Testis (tissue), 2 donors: ENCODE measurements at regions not wholly inside any gene's neighbourhood (a gene's known extent, or its start where the extent isn't known, plus 50 kb on each side); places are given as distances from the start of the nearest gene placed in this dataset.

ENCODE experiments used
- DNase-seq: peaks from one replicate; pipeline ENCODE4 v3.0.0-alpha.2; 2019
- H3K27ac ChIP-seq, 2 donors: fragments of 200-600 bp; sonication (generic); one replicate each; pipeline ENCODE4 v1.5.1; 2019
- H3K27me3 ChIP-seq: fragments of 200-600 bp; sonication (generic); one replicate; pipeline ENCODE4 v1.5.1; 2019
- H3K36me3 ChIP-seq: fragments of 200-600 bp; sonication (generic); one replicate; pipeline ENCODE4 v1.5.1; 2017; ENCODE audit warnings: low read depth; ENCODE audit errors: missing control alignments
- H3K4me1 ChIP-seq: fragments of 200-600 bp; sonication (generic); one replicate; pipeline ENCODE4 v1.5.1; 2019
- H3K4me3 ChIP-seq, 2 donors: fragments of 200-600 bp; sonication (generic); one replicate each; pipeline ENCODE4 v1.5.1; 2017 to 2019
- H3K9me3 ChIP-seq: fragments of 200-600 bp; sonication (generic); one replicate; pipeline ENCODE4 v1.5.1; 2017
- CTCF ChIP-seq, 3 experiments: fragments of 450-650 bp in 2 of 3; fragments of 200-600 bp in 1 of 3; sonication (generic) in 1 of 3; IDR thresholded peaks; one replicate each; pipeline ENCODE4 v1.5.1; 2016 to 2019; ENCODE audit warnings: antibody characterized with exemption in 3 of 3, mild to moderate bottlenecking in 2 of 3, moderate library complexity in 1 of 3
- POLR2A ChIP-seq: fragments of 450-650 bp; IDR thresholded peaks from one replicate; pipeline ENCODE4 v1.6.1; 2017; ENCODE audit warnings: antibody characterized with exemption, mild to moderate bottlenecking, moderate library complexity
- WGBS, 2 donors: methylation state at CpG; one replicate each; pipeline ENCODE4 v1.1.5; 2018; 5-methylcytosine and 5-hydroxymethylcytosine counted together
- intact Hi-C: fragments of 100-400 bp; cut with DNase I; formaldehyde crosslinking; loops from one replicate; pipeline ENCODE4 v1.15.1; 2023; ENCODE audit warnings: low total_unique reads

DNA sequence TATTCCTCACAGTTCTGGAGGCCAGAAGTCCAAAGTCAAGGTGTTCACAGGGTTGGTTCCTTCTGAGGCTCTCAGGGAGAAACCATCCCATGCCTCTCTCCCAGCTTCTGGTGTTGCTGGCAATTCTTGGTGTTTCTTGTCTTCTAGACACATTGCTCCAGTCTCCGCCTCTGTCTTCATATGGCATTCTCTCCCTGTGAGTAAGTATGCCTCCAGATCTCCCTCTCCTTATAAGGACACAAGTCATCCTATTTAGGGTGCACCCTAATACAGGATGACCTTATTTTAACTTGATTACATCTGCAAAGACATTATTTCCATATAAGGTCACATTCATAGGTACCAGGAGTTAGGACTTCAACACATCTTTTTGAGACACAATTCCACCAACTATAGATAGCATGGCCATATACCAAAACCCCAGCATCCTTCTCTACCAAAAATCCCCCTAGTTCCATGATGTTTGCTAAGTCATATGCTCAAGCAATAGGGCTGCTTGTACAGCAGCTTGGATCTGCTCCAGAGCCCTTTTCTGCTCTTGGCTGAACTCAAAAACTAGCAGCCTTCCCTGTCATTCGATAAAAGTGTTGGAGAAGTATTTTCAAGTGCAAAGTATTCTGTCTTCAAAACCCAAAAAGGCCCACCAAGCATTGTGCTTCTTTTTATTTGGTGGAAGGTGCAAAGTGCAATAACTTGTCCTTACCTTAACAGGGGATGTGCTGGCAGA, 79.2 kb upstream of the CMKLR1 start:
- DNase-seq, result no peak
- Histone ChIP-seq H3K9me3 (no peaks in the 10 kb centered on the region), H3K36me3 (no peaks in the 10 kb centered on the region), H3K4me1 (no peaks in the 10 kb centered on the region), H3K27me3 (no peaks in the 10 kb centered on the region), H3K27ac (no peak overlapping the region), H3K4me3 (no peak overlapping the region)
- 56 to 74% methylated on average over 2 of the region's 2 CpGs for WGBS, 2 donors
- TF ChIP-seq POLR2A, result no peak
- TF ChIP-seq CTCF (IDR thresholded peaks at IDR 0.05), result no peak
- intact Hi-C loops, result no loop called here

DNA sequence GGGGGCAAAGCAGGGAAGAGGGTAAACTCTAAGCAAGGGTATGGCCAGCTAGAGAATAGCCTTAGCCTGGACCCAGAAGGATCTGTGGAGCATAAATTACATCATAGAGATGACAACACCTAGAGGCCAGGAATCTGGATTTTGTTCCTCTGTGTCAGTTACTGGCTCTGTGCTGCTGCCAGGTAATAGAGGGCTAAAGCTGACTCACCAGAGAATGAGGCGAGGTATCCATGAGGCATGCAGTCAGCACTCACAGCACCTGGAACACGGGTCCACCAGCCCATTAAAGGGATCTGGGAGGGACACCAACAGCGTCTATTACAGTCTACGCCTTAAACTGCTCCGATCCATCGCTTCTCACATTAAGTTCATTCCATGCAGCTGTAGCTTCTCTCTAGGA, 74.9 kb upstream of the CMKLR1 start:
- intact Hi-C loops, result no loop called here
- H3K4me1 ChIP-seq, result no peaks in the 10 kb centered on the region
- no peaks in the 10 kb centered on the region for H3K27me3 ChIP-seq
- H3K36me3 ChIP-seq, result no peaks in the 10 kb centered on the region
- no peak overlapping the region for H3K27ac ChIP-seq
- TF ChIP-seq CTCF (IDR thresholded peaks at IDR 0.05) (no peak), POLR2A (no peak)
- no peak overlapping the region for H3K4me3 ChIP-seq
- 82 to 96% methylated on average over 5 to 6 of the region's 6 CpGs for WGBS, 2 donors
- DNase-seq, result no peak
- H3K9me3 ChIP-seq, result no peaks in the 10 kb centered on the region

- WGBS, 2 donors, result 88 to 90% methylated on average over 3 of the region's 3 CpGs
- TF ChIP-seq CTCF (IDR thresholded peaks at IDR 0.05) (no peak), POLR2A (no peak)
- Histone ChIP-seq H3K36me3 (no peaks in the 10 kb centered on the region), H3K4me3 (no peak overlapping the region), H3K27ac (no peak overlapping the region), H3K27me3 (no peaks in the 10 kb centered on the region), H3K9me3 (no peaks in the 10 kb centered on the region), H3K4me1 (no peaks in the 10 kb centered on the region)
- intact Hi-C loops, result no loop called here
- DNase-seq, result no peak
Observed at GRCh38 chr12:108410689-108411088, 71.6 kb upstream of the CMKLR1 start.

GRCh38 chr12:108409481-108409880, 70.4 kb upstream of the CMKLR1 start:
- H3K27ac ChIP-seq, result no peak overlapping the region
- no peak for DNase-seq
- no peaks in the 10 kb centered on the region for H3K4me1 ChIP-seq
- no peaks in the 10 kb centered on the region for H3K36me3 ChIP-seq
- no peaks in the 10 kb centered on the region for H3K9me3 ChIP-seq
- H3K4me3 ChIP-seq, result no peak overlapping the region
- intact Hi-C loops, result no loop called here
- no peaks in the 10 kb centered on the region for H3K27me3 ChIP-seq
- TF ChIP-seq POLR2A (no peak), CTCF (IDR thresholded peaks at IDR 0.05) (no peak)
- WGBS, 2 donors, result 70 to 89% methylated on average over 3 of the region's 3 CpGs

DNA sequence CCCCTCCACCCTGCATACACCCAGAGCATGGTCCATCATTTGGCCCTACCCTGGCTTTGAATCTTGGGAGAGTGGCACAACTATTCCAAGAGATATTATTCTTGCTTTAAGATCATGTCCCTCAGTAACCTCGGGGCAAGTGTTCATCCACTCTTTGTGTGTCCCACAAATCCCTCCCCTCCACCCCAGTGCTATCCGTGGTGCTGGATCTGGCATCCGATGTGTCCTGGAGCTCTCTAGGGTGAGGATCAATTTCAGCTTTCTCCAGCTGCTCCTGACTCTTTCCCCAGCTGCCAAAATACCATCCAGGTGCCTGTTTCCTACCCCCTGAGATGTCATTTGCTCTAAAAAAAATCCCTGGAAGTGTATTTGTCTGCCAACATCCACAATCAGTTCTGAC, 64.8 kb upstream of the CMKLR1 start:
- H3K27ac ChIP-seq, result no peak overlapping the region
- intact Hi-C loops, result no loop called here

More for the DNA sequence above, 64.8 kb upstream of the CMKLR1 start:
- WGBS, 2 donors, result 32% methylated on average over 3 of the region's 3 CpGs
- H3K27me3 ChIP-seq, result no peaks in the 10 kb centered on the region
- no peaks in the 10 kb centered on the region for H3K9me3 ChIP-seq
- H3K4me1 ChIP-seq, result peaks cover 28% of the 10 kb centered on the region
- H3K36me3 ChIP-seq, result no peaks in the 10 kb centered on the region
- DNase-seq, result no peak
- no peak overlapping the region for H3K4me3 ChIP-seq
- TF ChIP-seq POLR2A (no peak), CTCF (IDR thresholded peaks at IDR 0.05) (no peak)
